Neutrophil (primary cell): ENCODE measurements at regions not wholly inside any gene's neighbourhood (a gene's known extent, or its start where the extent isn't known, plus 50 kb on each side); places are given as distances from the start of the nearest gene placed in this dataset.

Experiments used
- H3K27ac ChIP-seq: fragments of 200-600 bp; sonication (generic); 2 replicates; pipeline ENCODE4 v1.5.1; 2016; ENCODE audit warnings: mild to moderate bottlenecking, moderate library complexity
- H3K27me3 ChIP-seq: fragments of 200-600 bp; sonication (generic); 2 replicates; pipeline ENCODE4 v1.6.0; 2016; ENCODE audit warnings: mild to moderate bottlenecking
- H3K36me3 ChIP-seq: fragments of 200-600 bp; sonication (generic); 2 replicates; pipeline ENCODE4 v1.5.1; 2017
- H3K4me1 ChIP-seq, 2 experiments: fragments of 200-600 bp in 1 of 2; sonication (generic) in 1 of 2; 1 replicate in 1 of 2; 2 replicates in 1 of 2; pipeline versions ENCODE4 v1.5.1 to v1.6.1; 2013 to 2016; ENCODE audit warnings: low read depth in 1 of 2, low read length in 1 of 2, mild to moderate bottlenecking in 1 of 2, moderate library complexity in 1 of 2; ENCODE audit not compliant: control insufficient read depth in 1 of 2, insufficient read depth in 1 of 2
- H3K4me3 ChIP-seq, 2 experiments: fragments of 200-600 bp in 1 of 2; sonication (generic) in 1 of 2; 1 replicate in 1 of 2; 2 replicates in 1 of 2; pipeline ENCODE4 v1.5.1; 2013 to 2016; ENCODE audit warnings: low read depth in 1 of 2, low read length in 1 of 2, mild to moderate bottlenecking in 1 of 2, moderate library complexity in 1 of 2
- H3K9me3 ChIP-seq: fragments of 200-600 bp; sonication (generic); 2 replicates; pipeline ENCODE4 v1.5.1; 2016
- CTCF ChIP-seq: fragments of 200-600 bp; sonication (generic); IDR thresholded peaks from 2 replicates; pipeline ENCODE4 v1.5.1; 2016; ENCODE audit warnings: antibody characterized with exemption

GRCh38 chr6:140670021-140670420 is 1295.6 kb upstream of the CITED2 start:
- Histone ChIP-seq H3K4me3 (no peak overlapping the region), H3K4me1 (no peaks in the 10 kb centered on the region), H3K27ac (no peak overlapping the region), H3K36me3 (no peaks in the 10 kb centered on the region), H3K27me3 (no peaks in the 10 kb centered on the region), H3K9me3 (no peaks in the 10 kb centered on the region)
- TF ChIP-seq CTCF, result no peak

GRCh38 chr6:140669321-140669720 is 1294.9 kb upstream of the CITED2 start:
- H3K27ac ChIP-seq, result no peak overlapping the region
- no peak overlapping the region for H3K4me3 ChIP-seq
- no peaks in the 10 kb centered on the region for H3K4me1 ChIP-seq
- TF ChIP-seq CTCF, result no peak
- no peaks in the 10 kb centered on the region for H3K9me3 ChIP-seq
- no peaks in the 10 kb centered on the region for H3K27me3 ChIP-seq
- H3K36me3 ChIP-seq, result no peaks in the 10 kb centered on the region

GRCh38 chr6:140663772-140664171 is 1289.3 kb upstream of the CITED2 start:
- no peaks in the 10 kb centered on the region for H3K4me1 ChIP-seq
- no peak overlapping the region for H3K4me3 ChIP-seq
- no peaks in the 10 kb centered on the region for H3K36me3 ChIP-seq
- H3K27ac ChIP-seq, result no peak overlapping the region
- TF ChIP-seq CTCF, result no peak
- H3K9me3 ChIP-seq, result no peaks in the 10 kb centered on the region
- no peaks in the 10 kb centered on the region for H3K27me3 ChIP-seq

GRCh38 chr6:140663094-140663493 is 1288.6 kb upstream of the CITED2 start:
- no peak for TF ChIP-seq CTCF
- H3K36me3 ChIP-seq, result no peaks in the 10 kb centered on the region
- no peaks in the 10 kb centered on the region for H3K27me3 ChIP-seq
- H3K4me1 ChIP-seq, result no peaks in the 10 kb centered on the region
- H3K27ac ChIP-seq, result no peak overlapping the region
- no peaks in the 10 kb centered on the region for H3K9me3 ChIP-seq
- H3K4me3 ChIP-seq, result no peak overlapping the region

GRCh38 chr6:140661691-140662090 is 1287.2 kb upstream of the CITED2 start:
- H3K4me1 ChIP-seq, result no peaks in the 10 kb centered on the region
- H3K27ac ChIP-seq, result no peak overlapping the region
- no peak overlapping the region for H3K4me3 ChIP-seq
- TF ChIP-seq CTCF, result no peak
- no peaks in the 10 kb centered on the region for H3K9me3 ChIP-seq
- no peaks in the 10 kb centered on the region for H3K36me3 ChIP-seq
- no peaks in the 10 kb centered on the region for H3K27me3 ChIP-seq

GRCh38 chr6:140660295-140660694 is 1285.8 kb upstream of the CITED2 start:
- TF ChIP-seq CTCF, result no peak
- H3K36me3 ChIP-seq, result no peaks in the 10 kb centered on the region
- H3K9me3 ChIP-seq, result no peaks in the 10 kb centered on the region
- no peak overlapping the region for H3K4me3 ChIP-seq
- no peak overlapping the region for H3K27ac ChIP-seq
- no peaks in the 10 kb centered on the region for H3K4me1 ChIP-seq
- H3K27me3 ChIP-seq, result no peaks in the 10 kb centered on the region
